ENCODE measurements at regions not wholly inside any gene's neighbourhood (a gene's known extent, or its start where the extent isn't known, plus 50 kb on each side); places are given as distances from the start of the nearest gene placed in this dataset.

DNA sequence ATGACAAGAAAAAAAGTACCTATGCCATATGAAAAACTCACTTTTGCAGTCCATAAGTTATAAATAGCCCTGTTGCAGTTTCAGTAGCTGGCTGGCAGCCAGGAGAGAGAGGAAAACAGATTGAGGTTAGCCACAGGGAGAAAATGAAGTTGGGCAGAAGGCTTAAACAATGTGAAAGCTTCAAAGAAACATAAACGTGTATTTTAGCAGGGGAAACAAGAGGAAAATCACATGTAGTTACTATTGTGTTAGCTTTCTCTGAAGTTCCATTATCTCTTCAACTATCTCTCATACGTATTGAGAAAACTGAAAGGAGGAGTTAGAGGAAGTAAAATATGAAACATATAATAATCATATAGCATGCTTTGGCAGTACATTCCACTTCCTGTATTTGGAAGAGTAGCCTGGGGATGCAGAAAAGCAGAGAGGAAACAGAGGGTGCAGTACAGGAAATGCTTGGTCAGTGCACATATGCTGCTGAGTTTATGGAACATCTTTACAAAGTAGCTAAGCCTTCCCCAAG is 1551.1 kb downstream of the EFNB2 start:
- H3F3A ChIP-seq (ENCODE audit: insufficient read depth), result no peaks in the 10 kb centered on the region
- no peaks in the 10 kb centered on the region for H3K79me2 ChIP-seq (ENCODE audit: insufficient read depth)
- no peaks in the 10 kb centered on the region for H4K20me1 ChIP-seq (ENCODE audit: insufficient read depth)
- H3K4me1 ChIP-seq (ENCODE audit: insufficient read depth), result no peaks in the 10 kb centered on the region
- DNase-seq, result no peak
- in situ Hi-C loops (cut with MboI), result no loop called here
- TF ChIP-seq EZH2 (IDR thresholded peaks at IDR 0.05; ENCODE audit: insufficient read depth, poor library complexity, severe bottlenecking) (no peak), EZH2phosphoT487 (IDR thresholded peaks at IDR 0.05; ENCODE audit: insufficient read depth, low read depth) (no peak)
- H3K27me3 ChIP-seq (replicated peaks; ENCODE audit: insufficient read depth), result no peaks in the 10 kb centered on the region
- H3K9me2 ChIP-seq (ENCODE audit: insufficient read depth), result no peaks in the 10 kb centered on the region
- H3K4me2 ChIP-seq (ENCODE audit: unreplicated experiment), result no peak overlapping the region
- no peak overlapping the region for H3K27ac ChIP-seq
- no peaks in the 10 kb centered on the region for H3K36me3 ChIP-seq (ENCODE audit: low read depth)
- H2AFZ ChIP-seq, result no peak overlapping the region
- H3K9ac ChIP-seq, result no peak overlapping the region
- no peaks in the 10 kb centered on the region for H3K9me3 ChIP-seq (ENCODE audit: low read depth)
- H3K4me3 ChIP-seq, result no peak overlapping the region
- 17 to 18% methylated on average over 2 of the region's 2 CpGs for WGBS, 2 experiments (ENCODE audit: low coverage in 1 of 2, low lambda C conversion rate in 2 of 2, missing lambda C conversion rate in 2 of 2)

GRCh38 chr13:104983601-104984000 is 1551.9 kb downstream of the EFNB2 start:
- no peaks in the 10 kb centered on the region for H3K9me3 ChIP-seq (ENCODE audit: low read depth)
- H3K9ac ChIP-seq, result no peak overlapping the region
- no peak overlapping the region for H3K27ac ChIP-seq
- no peak overlapping the region for H3K4me3 ChIP-seq
- no peaks in the 10 kb centered on the region for H3K36me3 ChIP-seq (ENCODE audit: low read depth)
- no peaks in the 10 kb centered on the region for H3F3A ChIP-seq (ENCODE audit: insufficient read depth)
- WGBS, 2 experiments (ENCODE audit: low coverage in 1 of 2, low lambda C conversion rate in 2 of 2, missing lambda C conversion rate in 2 of 2), result 59 to 64% methylated on average over 1 of the region's 1 CpG
- no peaks in the 10 kb centered on the region for H3K4me1 ChIP-seq (ENCODE audit: insufficient read depth)
- in situ Hi-C loops (cut with MboI), result no loop called here
- DNase-seq, result no peak
- H4K20me1 ChIP-seq (ENCODE audit: insufficient read depth), result no peaks in the 10 kb centered on the region
- TF ChIP-seq EZH2phosphoT487 (IDR thresholded peaks at IDR 0.05; ENCODE audit: insufficient read depth, low read depth), result no peak
- TF ChIP-seq EZH2 (IDR thresholded peaks at IDR 0.05; ENCODE audit: insufficient read depth, poor library complexity, severe bottlenecking), result no peak
- H3K4me2 ChIP-seq (ENCODE audit: unreplicated experiment), result no peak overlapping the region
- no peaks in the 10 kb centered on the region for H3K9me2 ChIP-seq (ENCODE audit: insufficient read depth)
- no peaks in the 10 kb centered on the region for H3K27me3 ChIP-seq (replicated peaks; ENCODE audit: insufficient read depth)
- H2AFZ ChIP-seq, result no peak overlapping the region
- H3K79me2 ChIP-seq (ENCODE audit: insufficient read depth), result no peaks in the 10 kb centered on the region

DNA sequence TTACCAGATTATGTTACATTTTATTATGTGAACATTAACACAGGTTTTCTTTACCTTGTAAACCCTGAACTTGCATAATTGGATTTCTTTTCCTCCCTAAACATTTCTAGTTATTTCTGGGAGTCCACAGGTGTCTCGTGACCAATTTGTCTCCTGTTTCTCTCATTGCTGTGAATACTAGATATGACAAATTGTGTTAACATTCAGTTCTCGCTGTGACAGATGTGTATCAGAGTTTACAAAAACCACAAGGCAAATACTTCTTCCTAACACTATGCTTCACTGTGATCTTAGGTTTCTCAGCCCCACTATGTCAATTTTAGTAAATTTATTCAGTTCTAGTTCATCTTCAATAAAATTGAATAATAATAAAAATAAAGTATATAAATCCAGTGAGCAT is 1554.9 kb downstream of the EFNB2 start:
- Histone ChIP-seq H3K79me2 (ENCODE audit: insufficient read depth) (no peaks in the 10 kb centered on the region), H3K9ac (no peak overlapping the region), H3K27ac (no peak overlapping the region), H4K20me1 (ENCODE audit: insufficient read depth) (no peaks in the 10 kb centered on the region), H3K4me2 (ENCODE audit: unreplicated experiment) (no peak overlapping the region), H3K4me1 (ENCODE audit: insufficient read depth) (no peaks in the 10 kb centered on the region), H2AFZ (no peak overlapping the region), H3F3A (ENCODE audit: insufficient read depth) (no peaks in the 10 kb centered on the region), H3K36me3 (ENCODE audit: low read depth) (no peaks in the 10 kb centered on the region), H3K9me2 (ENCODE audit: insufficient read depth) (no peaks in the 10 kb centered on the region), H3K27me3 (replicated peaks; ENCODE audit: insufficient read depth) (no peaks in the 10 kb centered on the region), H3K9me3 (ENCODE audit: low read depth) (no peaks in the 10 kb centered on the region), H3K4me3 (no peak overlapping the region)
- in situ Hi-C loops (cut with MboI), result no loop called here
- TF ChIP-seq EZH2 (IDR thresholded peaks at IDR 0.05; ENCODE audit: insufficient read depth, poor library complexity, severe bottlenecking), result no peak
- no peak for TF ChIP-seq EZH2phosphoT487 (IDR thresholded peaks at IDR 0.05; ENCODE audit: insufficient read depth, low read depth)
- no peak for DNase-seq
- 17 to 25% methylated on average over 2 of the region's 2 CpGs for WGBS, 2 experiments (ENCODE audit: low coverage in 1 of 2, low lambda C conversion rate in 2 of 2, missing lambda C conversion rate in 2 of 2)

- H4K20me1 ChIP-seq (ENCODE audit: insufficient read depth), result no peaks in the 10 kb centered on the region
- no peaks in the 10 kb centered on the region for H3K9me2 ChIP-seq (ENCODE audit: insufficient read depth)
- no peaks in the 10 kb centered on the region for H3K9me3 ChIP-seq (ENCODE audit: low read depth)
- no peak overlapping the region for H2AFZ ChIP-seq
- WGBS, 2 experiments (ENCODE audit: low coverage in 1 of 2, low lambda C conversion rate in 2 of 2, missing lambda C conversion rate in 2 of 2), result 7 to 8% methylated on average over 4 of the region's 4 CpGs
- TF ChIP-seq EZH2 (IDR thresholded peaks at IDR 0.05; ENCODE audit: insufficient read depth, poor library complexity, severe bottlenecking) (no peak), EZH2phosphoT487 (IDR thresholded peaks at IDR 0.05; ENCODE audit: insufficient read depth, low read depth) (no peak)
- no peak overlapping the region for H3K9ac ChIP-seq
- in situ Hi-C loops (cut with MboI), result no loop called here
- H3K4me2 ChIP-seq (ENCODE audit: unreplicated experiment), result no peak overlapping the region
- H3K27me3 ChIP-seq (replicated peaks; ENCODE audit: insufficient read depth), result no peaks in the 10 kb centered on the region
- H3K4me3 ChIP-seq, result no peak overlapping the region
- DNase-seq, result no peak
- H3F3A ChIP-seq (ENCODE audit: insufficient read depth), result no peaks in the 10 kb centered on the region
- H3K36me3 ChIP-seq (ENCODE audit: low read depth), result no peaks in the 10 kb centered on the region
- H3K4me1 ChIP-seq (ENCODE audit: insufficient read depth), result no peaks in the 10 kb centered on the region
- H3K27ac ChIP-seq, result no peak overlapping the region
- H3K79me2 ChIP-seq (ENCODE audit: insufficient read depth), result no peaks in the 10 kb centered on the region
Measured at GRCh38 chr13:104979281-104980030, 1556.0 kb downstream of the EFNB2 start.
